B cell (primary cell): ENCODE measurements at regions not wholly inside any gene's neighbourhood (a gene's known extent, or its start where the extent isn't known, plus 50 kb on each side); places are given as distances from the start of the nearest gene placed in this dataset.

ENCODE experiments used
- ATAC-seq: fragments of 200-7000 bp; cut with Tn5 transposase; one replicate; pipeline ENCODE4 v1.10.0; 2021; ENCODE audit warnings: low read depth, mild to moderate bottlenecking, moderate number of reproducible peaks, moderate library complexity
- CTCF ChIA-PET: fragments of 350-600 bp; sonication (Branson Sonifier 250); formaldehyde crosslinking; loops from one replicate; lab custom pipeline; 2021; ENCODE audit warnings: antibody characterized with exemption, inconsistent platforms; lab: Charles Lee
- POLR2A ChIA-PET: fragments of 350-600 bp; sonication (Branson Sonifier 250); formaldehyde crosslinking; loops from one replicate; lab custom pipeline; 2021; ENCODE audit warnings: antibody characterized with exemption; lab: Charles Lee
- DNase-seq: peaks from one replicate; pipeline ENCODE4 v3.0.0; 2013
- H2AFZ ChIP-seq: 2 replicates; pipeline ENCODE4 v1.6.1; 2012; ENCODE audit warnings: mild to moderate bottlenecking, low read depth, low read length; ENCODE audit not compliant: insufficient read depth, poor library complexity, severe bottlenecking
- H3K27ac ChIP-seq, 2 donors: 1 replicate in 1 of 2; 2 replicates in 1 of 2; pipeline ENCODE4 v1.5.1; 2012 to 2013; ENCODE audit warnings: low read length in 2 of 2, mild to moderate bottlenecking in 2 of 2, moderate library complexity in 1 of 2
- H3K27me3 ChIP-seq, 4 experiments: fragments of 200-600 bp in 1 of 4; sonication (generic) in 1 of 4; replicated peaks in 1 of 4; 1 replicate in 2 of 4; 2 replicates in 2 of 4; pipeline versions ENCODE4 v1.6.1 to v1.7.0; 2013 to 2016; ENCODE audit warnings: low read length in 3 of 4, mild to moderate bottlenecking in 2 of 4, mixed read lengths in 1 of 4, moderate library complexity in 1 of 4; ENCODE audit not compliant: insufficient read depth in 4 of 4, control insufficient read depth in 3 of 4; ENCODE audit errors: control extremely low read depth in 1 of 4
- H3K36me3 ChIP-seq, 2 experiments: replicated peaks in 1 of 2; 1 replicate in 1 of 2; 2 replicates in 1 of 2; pipeline versions ENCODE4 v1.6.1 to v1.7.1; 2013; ENCODE audit warnings: low read length in 1 of 2; ENCODE audit not compliant: insufficient read depth in 2 of 2, control insufficient read depth in 1 of 2; ENCODE audit errors: control extremely low read depth in 1 of 2, extremely low read depth in 1 of 2
- H3K4me1 ChIP-seq, 2 donors: fragments of 200-600 bp in 1 of 2; sonication (generic) in 1 of 2; 1 replicate in 1 of 2; 2 replicates in 1 of 2; pipeline versions ENCODE4 v1.5.1 to v1.6.1; 2013 to 2017; ENCODE audit warnings: low read length in 2 of 2; ENCODE audit not compliant: control insufficient read depth in 2 of 2, insufficient read depth in 2 of 2
- H3K4me2 ChIP-seq: replicated peaks from 2 replicates; pipeline ENCODE3; 2012; ENCODE audit warnings: mild to moderate bottlenecking, low read depth, low read length; ENCODE audit not compliant: poor library complexity, severe bottlenecking
- H3K4me3 ChIP-seq, 5 experiments: fragments of 200-600 bp in 1 of 5; sonication (generic) in 1 of 5; 1 replicate in 3 of 5; 2 replicates in 2 of 5; pipeline versions ENCODE4 v1.5.1 to v1.7.0; 2011 to 2016; ENCODE audit warnings: low read length in 4 of 5, mild to moderate bottlenecking in 4 of 5, low read depth in 2 of 5, control low read depth in 1 of 5, moderate library complexity in 1 of 5; ENCODE audit not compliant: insufficient read depth in 1 of 5; ENCODE audit errors: control extremely low read depth in 1 of 5, extremely low read depth in 1 of 5
- H3K79me2 ChIP-seq: fragments of 200-600 bp; sonication (generic); one replicate; pipeline ENCODE4 v1.6.0; 2016; ENCODE audit warnings: low read length; ENCODE audit not compliant: control insufficient read depth, insufficient read depth
- H3K9ac ChIP-seq: fragments of 200-600 bp; sonication (generic); 2 replicates; pipeline ENCODE4 v1.6.1; 2017; ENCODE audit warnings: mild to moderate bottlenecking, low read length, moderate library complexity
- H3K9me3 ChIP-seq, 3 donors: one replicate each; pipeline versions ENCODE4 v1.6.1 to v1.7.1; 2013; ENCODE audit warnings: low read length in 2 of 3; ENCODE audit not compliant: control insufficient read depth in 2 of 3, insufficient read depth in 1 of 3; ENCODE audit errors: control extremely low read depth in 1 of 3
- H4K20me1 ChIP-seq: 2 replicates; pipeline ENCODE4 v1.6.0; 2012; ENCODE audit warnings: mild to moderate bottlenecking, low read length; ENCODE audit not compliant: insufficient read depth, control insufficient read depth, poor library complexity, severe bottlenecking
- H3K27ac Mint-ChIP-seq: one replicate; pipeline ENCODE4 v1.8.0; 2021; ENCODE audit warnings: mixed read lengths
- H3K27me3 Mint-ChIP-seq: one replicate; pipeline ENCODE4 v1.8.0; 2021; ENCODE audit warnings: mixed read lengths
- H3K4me1 Mint-ChIP-seq: one replicate; pipeline ENCODE4 v1.8.0; 2021; ENCODE audit warnings: mixed read lengths
- H3K4me3 Mint-ChIP-seq: one replicate; pipeline ENCODE4 v1.8.0; 2021; ENCODE audit warnings: mixed read lengths
- H3K9me3 Mint-ChIP-seq: one replicate; pipeline ENCODE4 v1.8.0; 2022; ENCODE audit warnings: mixed read lengths; ENCODE audit not compliant: insufficient read depth
- EZH2 ChIP-seq: IDR thresholded peaks from 2 replicates; pipeline ENCODE4 v1.6.1; 2012; ENCODE audit warnings: borderline replicate concordance, low read depth, mild to moderate bottlenecking, moderate library complexity, low read length; ENCODE audit not compliant: insufficient read depth, poor library complexity, severe bottlenecking
- WGBS: methylation state at CpG from one replicate; pipeline ENCODE4 v1.1.5; 2013; ENCODE audit warnings: missing lambda C conversion rate; ENCODE audit not compliant: insufficient coverage; 5-methylcytosine and 5-hydroxymethylcytosine counted together
- intact Hi-C: fragments of 100-400 bp; cut with micrococcal nuclease; formaldehyde crosslinking; loops from one replicate; pipeline ENCODE4 v1.10.0; 2022
- TF ChIP-seq, protein P1 (sequence below): fragments of 200-600 bp; IDR thresholded peaks from one replicate; pipeline ENCODE4 v1.8.0; 2022; ENCODE audit warnings: antibody characterized with exemption, mild to moderate bottlenecking

GRCh38 chr18:61025596-61025995 is 307.6 kb upstream of the CDH20 start:
- Histone ChIP-seq H2AFZ (no peak overlapping the region), H3K36me3 (no peaks in the 10 kb centered on the region), H3K79me2 (no peaks in the 10 kb centered on the region), H3K9me3 (no peaks in the 10 kb centered on the region), H4K20me1 (no peaks in the 10 kb centered on the region), H3K4me1 (no peaks in the 10 kb centered on the region), H3K27me3 (no peaks in the 10 kb centered on the region), H3K4me3 (no peak overlapping the region), H3K9ac (no peak overlapping the region), H3K27ac (no peak overlapping the region), H3K4me2 (no peak overlapping the region)
- ATAC-seq: no peak
- Mint-ChIP-seq H3K9me3 (peaks cover 2% of the 10 kb centered on the region), H3K4me3 (no peak overlapping the region), H3K4me1 (no peaks in the 10 kb centered on the region), H3K27ac (no peak overlapping the region), H3K27me3 (no peaks in the 10 kb centered on the region)
- CTCF ChIA-PET: no interaction called here
- TF ChIP-seq, protein P1, sequence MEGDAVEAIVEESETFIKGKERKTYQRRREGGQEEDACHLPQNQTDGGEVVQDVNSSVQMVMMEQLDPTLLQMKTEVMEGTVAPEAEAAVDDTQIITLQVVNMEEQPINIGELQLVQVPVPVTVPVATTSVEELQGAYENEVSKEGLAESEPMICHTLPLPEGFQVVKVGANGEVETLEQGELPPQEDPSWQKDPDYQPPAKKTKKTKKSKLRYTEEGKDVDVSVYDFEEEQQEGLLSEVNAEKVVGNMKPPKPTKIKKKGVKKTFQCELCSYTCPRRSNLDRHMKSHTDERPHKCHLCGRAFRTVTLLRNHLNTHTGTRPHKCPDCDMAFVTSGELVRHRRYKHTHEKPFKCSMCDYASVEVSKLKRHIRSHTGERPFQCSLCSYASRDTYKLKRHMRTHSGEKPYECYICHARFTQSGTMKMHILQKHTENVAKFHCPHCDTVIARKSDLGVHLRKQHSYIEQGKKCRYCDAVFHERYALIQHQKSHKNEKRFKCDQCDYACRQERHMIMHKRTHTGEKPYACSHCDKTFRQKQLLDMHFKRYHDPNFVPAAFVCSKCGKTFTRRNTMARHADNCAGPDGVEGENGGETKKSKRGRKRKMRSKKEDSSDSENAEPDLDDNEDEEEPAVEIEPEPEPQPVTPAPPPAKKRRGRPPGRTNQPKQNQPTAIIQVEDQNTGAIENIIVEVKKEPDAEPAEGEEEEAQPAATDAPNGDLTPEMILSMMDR: no peak
- no peak for TF ChIP-seq EZH2
- intact Hi-C loops: no loop called here
- WGBS: no CpG with 5 or more reads among the region's 1 CpG
- no peak for DNase-seq
- POLR2A ChIA-PET: no interaction called here

DNA sequence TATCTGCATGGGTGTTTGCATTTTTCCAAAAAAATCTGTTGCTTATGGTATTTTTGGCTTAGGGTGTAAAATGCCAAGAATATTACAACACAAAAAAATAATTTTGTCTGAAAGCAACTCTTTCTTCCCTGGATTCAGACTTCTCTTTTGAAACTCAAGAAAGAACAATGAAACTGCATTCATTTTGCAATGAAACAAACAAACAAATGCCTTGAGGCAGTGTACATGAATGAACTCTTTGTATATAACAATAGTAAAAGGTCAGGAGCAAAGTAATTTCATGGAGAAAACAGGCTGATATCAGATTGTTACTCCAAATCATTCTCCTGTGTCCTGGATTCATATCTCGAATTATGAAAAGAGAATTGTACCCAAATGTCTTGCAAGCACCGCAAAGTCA is 301.6 kb upstream of the CDH20 start:
- ATAC-seq: no peak

More for the DNA sequence above, 301.6 kb upstream of the CDH20 start:
- intact Hi-C loops: no loop called here
- no peaks in the 10 kb centered on the region for H3K79me2 ChIP-seq
- Mint-ChIP-seq H3K27me3 (no peaks in the 10 kb centered on the region), H3K4me1 (no peaks in the 10 kb centered on the region), H3K27ac (no peak overlapping the region), H3K4me3 (no peak overlapping the region), H3K9me3 (no peaks in the 10 kb centered on the region)
- TF ChIP-seq EZH2: no peak
- TF ChIP-seq, protein P1: no peak
- no peaks in the 10 kb centered on the region for H3K27me3 ChIP-seq
- no CpG with 5 or more reads among the region's 2 CpGs for WGBS
- H3K36me3 ChIP-seq: no peaks in the 10 kb centered on the region
- CTCF ChIA-PET: no interaction called here
- no peak overlapping the region for H3K4me2 ChIP-seq
- H3K27ac ChIP-seq: no peak overlapping the region
- no peak overlapping the region for H3K4me3 ChIP-seq
- H3K9me3 ChIP-seq: no peaks in the 10 kb centered on the region
- no peak overlapping the region for H3K9ac ChIP-seq
- H2AFZ ChIP-seq: no peak overlapping the region
- POLR2A ChIA-PET: no interaction called here
- no peak for DNase-seq
- H4K20me1 ChIP-seq: no peaks in the 10 kb centered on the region
- H3K4me1 ChIP-seq: no peaks in the 10 kb centered on the region
